ENCODE measurements at regions not wholly inside any gene's neighbourhood (a gene's known extent, or its start where the extent isn't known, plus 50 kb on each side); places are given as distances from the start of the nearest gene placed in this dataset.
A peak's percentile ranks its signal among the peaks of the same experiment; 100 is the strongest.

DNA sequence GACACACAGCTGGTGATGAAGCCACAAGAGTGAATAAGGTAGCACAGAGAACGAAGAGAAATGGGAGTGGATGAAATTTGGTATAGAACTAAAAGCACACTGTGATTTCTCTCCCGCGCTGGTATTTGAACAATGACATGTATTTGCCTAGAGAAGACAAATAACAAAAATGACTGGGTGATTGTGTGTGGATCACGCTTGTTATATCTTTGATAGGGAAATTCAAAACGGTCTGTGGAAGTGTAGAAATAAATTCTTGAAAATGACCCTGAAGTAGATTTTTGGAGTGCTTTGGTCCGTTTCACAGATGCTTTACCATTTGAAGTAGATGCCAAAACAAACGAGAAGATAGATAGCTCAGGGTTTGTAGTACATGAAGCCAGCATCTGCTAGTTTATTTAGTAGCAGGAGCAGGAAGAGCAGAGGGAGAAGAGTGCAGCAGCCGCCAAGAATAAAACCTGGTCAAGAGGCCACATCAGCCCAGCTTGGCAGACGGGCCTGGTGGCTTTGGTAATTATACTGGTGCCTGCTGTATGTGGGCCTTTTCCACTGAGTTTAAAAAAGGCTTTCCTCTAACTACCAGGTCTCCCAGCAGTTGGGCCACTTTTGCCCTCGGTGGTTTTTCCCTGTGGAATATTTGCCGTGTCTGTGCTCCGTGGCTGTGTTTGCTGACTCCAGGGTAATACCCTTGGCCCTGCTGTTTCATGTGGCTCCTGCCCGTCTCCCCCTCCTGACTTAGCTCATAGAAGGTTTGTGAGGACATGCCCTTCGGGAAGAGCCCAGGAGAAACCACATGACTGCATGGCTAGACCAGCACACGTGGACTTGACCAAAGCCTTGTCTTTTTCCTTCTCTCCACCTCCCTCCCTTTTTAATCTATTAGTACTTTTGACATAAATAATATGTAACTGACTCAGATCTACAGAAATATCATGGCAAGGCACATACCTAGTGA is 294.0 kb downstream of the SOX4 start:
- no peak for DNase-seq

DNA sequence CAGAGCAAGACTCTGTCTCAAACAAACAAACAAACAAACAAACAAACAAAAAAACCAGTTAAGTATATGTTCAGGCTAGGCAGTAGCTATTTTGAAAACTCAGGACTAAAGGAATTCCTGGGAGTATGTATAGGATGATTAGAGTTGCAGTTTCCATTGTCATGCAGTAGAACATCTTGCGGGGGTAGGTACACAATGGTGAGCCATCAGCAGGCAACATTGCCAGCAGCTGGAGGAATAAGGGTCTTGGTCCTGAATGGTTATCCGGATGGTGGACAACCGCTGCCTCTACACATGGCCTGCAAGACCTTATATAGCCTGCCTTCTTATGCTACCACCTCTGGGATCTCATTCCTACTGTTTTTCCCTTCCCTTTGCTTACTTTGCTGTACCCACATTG is 297.5 kb downstream of the SOX4 start:
- DNase-seq: no peak

DNA sequence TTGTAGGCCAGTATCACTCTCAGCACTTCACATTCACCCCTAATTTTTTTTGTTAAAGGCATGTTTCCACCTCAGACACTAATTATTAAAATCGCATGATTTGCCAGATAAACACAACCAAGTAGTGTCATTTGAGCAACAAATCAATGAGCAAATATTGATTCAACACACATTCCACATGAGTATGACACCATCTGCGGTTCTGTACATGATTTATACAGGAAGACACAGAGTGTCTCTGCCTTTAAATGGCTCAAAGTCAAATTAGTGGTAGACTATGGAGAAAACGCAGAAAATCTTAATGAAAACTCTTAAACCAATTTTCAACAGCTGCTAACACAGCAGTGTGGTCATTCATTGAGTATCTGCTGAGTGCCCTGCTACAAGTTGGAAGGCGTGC is 300.2 kb downstream of the SOX4 start:
- peak; percentile 41 for DNase-seq

DNA sequence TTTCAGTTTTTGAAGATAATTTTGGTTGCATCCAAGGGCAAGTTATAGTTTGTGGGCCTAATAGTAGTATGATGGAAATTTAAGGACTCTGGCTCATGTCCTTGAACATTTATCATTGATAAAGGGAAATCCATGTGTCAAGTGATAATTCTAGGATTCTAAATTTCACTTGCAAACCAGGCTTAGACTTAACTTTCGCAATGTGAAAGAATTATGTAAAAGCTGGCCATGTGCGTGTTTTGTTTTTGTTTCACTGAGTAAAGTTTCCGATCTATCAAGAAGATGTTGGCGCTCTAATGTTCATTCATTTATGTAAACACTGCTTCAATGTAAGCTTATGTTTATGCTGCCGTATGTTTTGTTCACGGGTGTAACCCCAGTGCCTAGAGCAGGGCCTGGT is 302.0 kb downstream of the SOX4 start:
- DNase-seq: no peak

DNA sequence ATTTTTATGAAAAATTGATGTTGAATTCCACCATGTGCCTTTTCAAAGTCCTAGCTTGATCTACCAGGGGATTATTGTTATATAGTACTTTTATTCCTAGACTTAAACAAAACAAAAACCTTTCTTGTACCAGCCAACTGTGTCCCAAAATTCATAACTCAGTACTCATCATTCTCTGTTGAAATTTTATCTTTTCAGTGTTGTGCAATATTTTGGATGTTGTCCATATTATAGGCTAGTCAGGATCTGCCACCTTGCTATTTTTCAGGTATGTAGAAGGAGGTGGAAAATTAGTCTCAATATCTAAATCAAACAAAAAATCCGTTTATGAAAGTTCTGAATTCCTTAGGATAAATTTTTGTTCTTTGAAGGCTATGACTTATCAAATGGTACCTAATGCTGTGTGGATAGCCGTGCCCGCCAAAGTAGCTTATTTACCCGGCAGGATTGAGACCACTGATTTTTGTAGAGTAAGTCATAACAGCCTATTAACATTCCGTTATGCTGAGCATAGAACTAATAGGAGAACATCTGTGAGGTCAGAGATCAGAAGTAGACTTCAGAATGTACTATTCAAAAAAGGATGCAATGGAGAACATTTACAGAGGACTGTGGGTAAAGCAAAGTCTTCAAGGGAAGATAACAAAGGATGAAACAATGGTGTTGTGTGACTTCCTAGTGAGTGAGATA is 304.7 kb downstream of the SOX4 start:
- DNase-seq: peak; percentile 51

DNA sequence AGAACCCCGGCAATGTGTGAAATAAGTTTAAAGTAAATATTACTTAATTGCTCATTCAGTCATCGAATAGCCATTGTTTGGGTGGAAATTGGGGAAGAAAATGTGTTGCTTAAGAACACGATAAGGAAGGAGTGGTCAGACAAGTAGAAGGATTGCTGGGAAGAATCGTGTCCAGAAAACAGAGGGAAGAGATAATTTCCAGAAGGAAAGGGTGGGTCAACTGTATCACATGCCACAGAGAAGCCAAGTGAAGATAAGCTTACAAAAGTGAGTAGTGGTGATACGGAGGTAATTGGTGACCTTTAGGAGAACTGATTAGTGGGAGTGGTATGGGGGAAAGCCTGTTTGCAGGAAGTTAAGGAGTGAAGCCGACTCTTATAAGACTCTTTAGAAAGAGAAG is 306.2 kb downstream of the SOX4 start:
- no peak for DNase-seq

DNA sequence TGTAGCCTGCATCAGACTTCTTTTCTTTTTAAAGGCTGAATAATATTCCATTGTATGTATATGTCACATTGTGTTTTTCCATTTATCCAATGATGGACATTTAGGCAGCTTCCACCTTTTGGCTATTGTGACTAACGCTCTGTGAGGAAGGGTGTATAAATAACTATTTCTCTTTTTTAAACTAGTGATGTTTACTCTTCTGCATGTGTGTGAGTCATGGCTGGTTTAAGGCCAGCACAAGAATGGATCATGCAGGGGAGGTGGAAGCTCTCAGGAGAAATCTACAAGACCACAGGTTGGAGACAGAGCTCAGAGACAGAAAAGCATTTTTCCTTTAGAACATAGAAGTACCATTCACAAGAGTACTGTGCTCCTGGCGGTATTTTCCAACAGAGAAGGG is 307.2 kb downstream of the SOX4 start:
- DNase-seq: peak; percentile 55

DNA sequence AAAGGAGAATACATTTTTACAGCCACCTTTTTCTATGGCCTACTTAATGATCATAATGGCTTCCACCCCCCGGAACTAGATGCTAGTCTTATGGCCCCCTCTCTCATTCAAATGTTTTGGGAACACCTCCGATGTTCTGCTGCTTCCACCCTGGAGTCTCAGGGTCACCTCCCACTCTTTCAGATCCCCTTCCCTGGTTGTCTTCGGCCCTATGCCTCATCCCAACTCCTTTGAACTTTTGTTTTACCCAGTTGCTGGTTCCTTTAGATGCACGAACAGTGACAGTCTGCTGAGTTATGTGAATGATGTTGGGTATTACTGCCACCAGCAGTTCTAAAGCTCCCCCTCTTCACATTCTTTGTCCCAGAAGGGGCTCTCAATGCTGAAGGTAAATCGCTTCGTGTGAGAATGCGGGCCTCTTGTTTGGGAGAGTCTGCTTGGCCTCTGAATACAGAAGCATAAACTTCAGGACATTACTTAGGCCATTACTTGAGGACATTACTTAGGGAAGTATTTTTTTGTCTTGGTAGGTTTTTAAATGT is 309.1 kb downstream of the SOX4 start:
- no peak for DNase-seq

DNA sequence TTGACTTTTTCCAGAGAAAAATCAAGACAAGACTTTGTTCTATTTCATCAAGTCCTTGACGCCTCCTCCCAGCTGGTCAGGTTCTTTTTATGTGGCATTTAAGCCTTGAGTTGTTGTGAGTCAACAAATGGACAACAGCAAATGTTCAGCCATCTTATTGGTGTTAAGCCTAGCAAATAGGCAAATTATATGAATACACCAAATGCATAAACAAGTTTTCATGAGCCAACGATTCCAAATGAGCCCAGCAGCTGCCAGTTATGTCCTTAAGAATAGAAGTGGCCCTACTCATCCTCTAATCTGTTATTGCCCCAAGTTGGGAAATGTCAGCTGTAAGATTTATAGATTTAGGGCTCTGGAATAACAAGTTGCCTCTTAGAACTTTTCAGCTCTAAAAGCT is 312.0 kb downstream of the SOX4 start:
- no peak for DNase-seq

DNA sequence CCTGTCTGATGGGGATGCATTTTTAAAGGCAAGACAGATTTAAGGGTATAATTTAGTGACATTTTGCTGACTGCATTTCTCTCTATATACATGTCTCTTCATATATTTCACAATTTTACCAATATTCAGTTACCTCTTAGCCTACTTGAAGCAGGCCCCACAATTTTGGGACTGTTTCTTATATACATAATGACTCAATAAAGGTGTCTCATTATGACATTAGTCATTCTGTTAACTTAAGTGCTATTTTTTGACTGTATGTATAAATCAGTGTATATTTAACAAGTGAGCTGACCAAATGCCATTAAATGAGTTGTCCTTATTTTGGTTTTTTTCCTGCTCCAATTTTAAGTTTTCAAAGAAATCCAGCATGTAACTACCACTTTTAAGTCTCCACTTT is 313.3 kb downstream of the SOX4 start:
- DNase-seq: no peak

DNA sequence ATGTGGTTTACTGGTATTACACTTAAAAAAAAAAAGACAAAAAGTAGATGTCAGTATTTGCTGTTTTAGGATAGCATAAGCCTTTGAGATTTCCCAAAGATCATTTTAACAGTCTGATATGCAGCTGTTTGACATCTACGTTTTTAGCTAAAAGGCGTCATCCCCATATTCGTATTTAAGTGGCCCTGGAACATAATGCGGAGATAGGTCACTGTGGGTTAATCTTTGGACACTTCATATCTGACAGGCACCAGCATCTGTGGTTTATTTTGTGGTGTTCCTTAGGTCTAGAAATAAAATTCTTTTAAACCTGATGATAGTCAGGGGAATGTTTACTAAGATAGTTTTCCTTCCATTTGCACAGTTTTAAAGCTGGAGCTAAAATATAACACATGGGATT is 313.7 kb downstream of the SOX4 start:
- no peak for DNase-seq

DNA sequence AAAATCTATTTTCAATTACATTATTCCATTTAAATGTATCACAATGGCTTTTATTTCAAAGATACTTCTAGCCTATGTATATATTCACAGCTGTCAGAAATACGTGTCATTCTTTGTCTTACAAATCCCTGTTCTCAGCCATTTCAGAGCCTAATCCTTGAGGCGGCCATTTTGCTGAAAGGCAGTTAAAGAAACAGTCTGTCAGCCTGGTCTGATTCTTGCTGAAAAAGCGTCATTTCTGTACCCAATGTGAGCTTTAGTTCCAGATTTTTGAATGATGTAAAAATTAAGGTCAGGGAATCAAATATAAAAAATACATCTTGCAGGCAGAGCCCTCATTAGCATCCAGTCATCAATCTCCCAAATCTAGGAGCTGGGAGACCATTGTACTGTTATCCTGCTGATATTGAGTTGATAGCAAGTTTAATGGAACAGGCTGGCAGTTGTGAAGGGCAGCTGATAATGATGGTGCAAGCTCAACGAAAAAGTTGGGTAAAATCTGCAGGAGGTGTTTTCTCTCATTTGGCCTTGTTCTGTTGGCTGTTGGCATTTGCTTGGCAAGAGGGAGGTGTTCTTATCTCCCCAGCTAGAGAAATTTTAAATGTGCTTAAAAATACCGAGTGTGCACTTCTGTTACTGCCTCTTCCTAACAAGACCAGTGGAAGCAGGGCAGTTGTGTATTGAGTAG is 314.8 kb downstream of the SOX4 start:
- DNase-seq: no peak

DNA sequence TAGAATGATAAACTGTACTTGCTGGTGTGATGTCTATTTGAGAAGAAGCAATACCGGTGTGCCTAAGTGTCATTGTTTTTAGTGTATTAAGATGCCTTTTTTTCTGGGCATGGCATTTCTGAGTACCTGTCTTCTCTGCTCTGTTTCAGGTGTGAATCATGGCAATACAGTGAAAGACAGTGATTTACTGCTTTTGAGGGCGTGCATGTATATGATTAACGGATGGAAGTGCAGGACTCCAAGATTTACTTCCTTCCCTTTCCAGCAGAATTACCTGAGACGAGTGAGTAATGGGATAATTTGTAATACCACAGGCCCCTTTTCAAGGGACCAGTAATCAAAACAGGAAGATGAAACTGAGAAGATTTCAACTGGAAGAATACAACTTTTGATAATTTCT is 315.8 kb downstream of the SOX4 start:
- DNase-seq: no peak

DNA sequence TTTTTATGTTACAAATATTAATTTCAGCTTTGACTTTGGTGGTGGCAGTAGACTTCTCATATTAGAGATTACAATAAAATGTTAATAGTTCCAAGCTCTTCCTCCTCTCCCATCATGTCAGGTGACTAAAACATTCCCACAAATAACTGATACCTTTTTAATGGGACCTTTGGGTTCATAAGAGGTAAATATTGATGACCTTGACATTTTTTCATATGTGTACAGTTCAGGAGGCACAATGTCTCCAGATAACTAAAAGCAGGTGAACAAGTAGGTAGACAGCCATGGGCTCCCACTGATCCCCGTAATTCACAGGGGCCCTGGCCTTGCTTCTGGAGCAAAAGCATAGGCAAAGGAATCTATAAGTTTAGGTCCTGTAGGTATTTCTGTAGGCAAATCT is 317.7 kb downstream of the SOX4 start:
- DNase-seq: no peak

DNA sequence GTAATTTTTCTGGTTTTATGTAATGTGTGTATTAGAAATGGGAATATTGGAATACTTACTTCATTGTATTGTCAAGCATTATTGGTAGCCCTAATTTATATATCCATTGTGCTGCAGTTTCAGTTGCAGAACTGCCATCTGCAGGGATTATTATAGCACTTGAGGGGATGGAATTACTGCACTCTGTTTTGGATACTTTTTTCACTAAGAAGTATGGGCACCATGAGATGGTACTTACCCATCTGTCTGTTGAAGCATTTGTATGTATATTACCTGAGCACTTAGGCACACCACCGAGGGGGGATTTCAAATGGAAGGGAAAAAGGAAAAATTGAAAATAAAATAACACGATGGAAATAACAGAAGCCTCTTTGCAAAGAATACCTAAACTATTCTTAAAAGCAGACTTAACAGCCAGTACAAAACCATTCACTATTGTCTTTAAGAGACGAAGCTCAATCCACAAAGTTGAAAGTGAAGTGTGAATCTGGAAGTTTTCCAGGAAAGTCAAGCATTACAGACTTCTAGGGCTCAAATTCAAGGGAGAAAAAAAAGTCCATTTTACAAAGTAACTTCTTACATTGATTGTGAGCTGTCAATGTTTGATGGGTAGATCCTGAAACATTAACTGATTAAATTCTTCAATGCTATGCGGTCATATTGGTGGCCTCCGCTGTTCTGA is 318.7 kb downstream of the SOX4 start:
- DNase-seq: no peak

DNA sequence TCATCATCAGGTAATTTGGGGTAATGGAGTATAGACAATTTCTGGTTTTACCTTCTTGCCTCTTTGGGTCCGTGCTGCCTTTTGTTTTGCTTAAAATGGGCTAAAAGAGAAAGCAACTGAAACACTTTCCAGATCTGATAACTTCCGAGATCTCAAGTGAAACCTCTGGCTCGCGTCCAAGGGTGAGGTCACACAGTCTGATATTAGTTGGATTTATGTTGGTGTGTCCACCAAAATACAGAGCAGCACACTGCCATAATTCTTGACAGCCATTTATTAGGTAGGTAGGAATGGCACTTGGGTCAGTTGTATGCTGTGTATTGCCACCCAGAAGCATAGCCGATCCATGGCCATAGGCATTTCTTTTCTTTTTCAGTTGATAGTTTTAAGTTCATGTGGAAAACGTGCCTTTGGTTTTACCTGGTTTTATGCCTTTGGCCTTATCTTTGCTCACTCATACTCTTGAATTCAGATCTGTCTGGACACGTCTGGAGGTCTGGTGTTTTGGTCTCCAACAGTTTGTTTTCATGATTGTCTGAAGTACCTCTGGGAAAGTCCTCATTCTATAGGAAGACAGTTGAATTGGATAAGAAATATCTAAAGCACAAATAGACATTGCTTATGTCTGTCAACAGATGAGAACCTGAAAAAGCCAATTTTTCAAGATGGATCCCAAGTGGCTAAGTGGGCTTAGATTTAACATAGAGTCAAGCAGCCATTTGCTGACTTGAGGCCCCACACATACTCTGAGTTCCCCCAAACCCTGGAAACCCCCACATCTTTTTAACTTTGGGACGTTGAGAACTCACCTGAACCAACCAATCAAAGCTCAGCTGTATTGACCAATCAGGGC is 320.8 kb downstream of the SOX4 start:
- no peak for DNase-seq

DNA sequence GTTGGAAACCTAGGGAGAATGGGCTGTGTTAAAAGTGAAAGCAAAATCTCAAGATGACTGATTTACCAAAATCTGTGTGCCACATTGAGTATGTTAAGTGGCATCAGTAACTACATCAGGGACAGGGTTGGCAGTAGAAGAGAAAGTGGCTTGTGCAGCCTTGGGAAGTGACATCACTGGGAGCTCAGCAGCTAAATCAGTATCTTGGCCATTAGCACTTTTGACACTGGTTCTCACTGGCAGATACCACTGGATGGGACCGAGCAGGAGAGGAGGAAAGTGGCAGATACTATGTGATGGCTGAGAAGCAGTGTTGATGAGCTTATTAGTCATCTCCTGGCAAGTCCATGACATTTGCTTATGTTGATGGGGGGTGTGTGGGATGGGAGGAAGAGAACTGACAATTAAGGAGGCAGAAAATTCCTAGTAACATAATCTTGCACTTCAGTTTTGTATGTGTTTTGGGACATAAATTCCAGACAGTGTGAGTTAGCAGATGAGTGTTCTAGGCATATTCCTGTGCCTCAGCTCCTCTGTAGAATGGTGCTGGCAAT is 322.2 kb downstream of the SOX4 start:
- DNase-seq: peak; percentile 86

DNA sequence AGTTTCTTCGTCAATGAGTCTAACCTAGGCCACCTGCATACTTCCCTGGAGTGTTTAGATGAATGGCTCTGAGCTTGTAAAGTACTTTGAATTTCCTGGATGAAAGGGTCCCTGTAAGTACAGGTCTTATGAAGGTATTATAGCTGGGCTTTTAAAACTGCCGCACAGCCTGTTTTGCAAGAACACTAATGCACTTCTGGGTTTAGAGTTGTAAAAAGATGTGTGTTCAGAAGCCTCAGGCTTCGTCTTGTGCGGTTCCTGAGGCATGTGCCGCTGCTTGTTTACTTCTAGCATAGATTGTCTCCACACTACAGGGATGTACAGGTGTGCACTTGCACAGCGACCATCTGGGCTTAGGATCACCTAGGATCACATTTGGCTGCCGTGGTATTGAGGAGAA is 324.5 kb downstream of the SOX4 start:
- no peak for DNase-seq

DNA sequence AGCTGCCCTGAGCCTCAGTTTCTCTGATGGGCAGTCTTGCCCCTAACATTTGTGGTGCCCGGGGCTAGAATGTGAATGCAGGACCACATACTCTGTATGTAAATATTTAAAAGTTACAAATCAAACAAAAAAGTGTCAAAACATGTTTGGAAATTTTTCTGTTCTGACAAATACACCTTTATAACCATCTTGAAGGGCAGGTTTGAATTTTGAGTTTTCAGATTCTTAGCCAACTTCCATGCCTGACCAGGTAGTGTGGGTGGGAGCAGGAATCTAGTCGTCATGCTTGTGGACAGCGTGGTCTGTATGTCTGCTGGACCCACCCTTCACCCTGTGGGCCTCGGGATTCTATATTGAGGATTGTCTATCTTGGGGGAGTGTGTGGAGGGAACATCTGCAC is 325.1 kb downstream of the SOX4 start:
- no peak for DNase-seq

DNA sequence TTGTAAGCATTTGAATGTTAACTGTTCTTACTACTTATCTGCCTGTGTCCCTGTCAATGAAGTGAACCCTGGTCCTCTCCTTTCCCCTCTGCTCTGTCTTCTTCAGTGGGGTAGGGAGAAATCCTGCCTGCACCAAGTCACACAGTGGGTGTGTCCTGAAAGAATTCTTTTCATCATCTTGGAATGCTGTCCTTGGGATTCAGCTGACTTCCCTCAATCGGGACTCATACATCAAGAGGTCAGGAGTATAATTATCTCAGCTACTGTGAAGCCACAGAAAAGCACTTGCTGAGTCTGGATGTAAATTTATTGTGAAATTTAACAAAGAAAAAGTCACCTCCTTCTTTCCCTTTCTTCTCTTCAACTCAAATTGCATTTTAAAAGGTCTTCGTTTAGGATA is 328.5 kb downstream of the SOX4 start:
- DNase-seq: peak; percentile 65

DNA sequence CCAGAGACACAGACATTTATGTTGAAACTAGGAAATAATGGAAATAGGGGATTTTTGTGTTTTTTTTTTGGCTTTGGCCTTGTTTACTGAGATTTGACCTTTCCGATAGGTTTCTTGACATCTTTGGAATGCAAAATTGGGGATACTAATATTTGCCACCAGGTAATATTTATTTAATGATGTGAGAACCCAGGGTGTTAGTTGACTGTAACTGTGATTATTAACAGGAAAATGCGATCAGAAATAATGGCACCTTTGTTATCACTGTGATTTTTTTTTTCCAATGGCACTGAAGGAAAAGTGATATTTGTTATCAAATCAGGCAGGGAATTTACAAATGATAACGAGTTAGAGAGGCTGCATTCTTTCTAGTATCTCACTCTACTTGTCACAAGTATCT is 330.5 kb downstream of the SOX4 start:
- DNase-seq: no peak

DNA sequence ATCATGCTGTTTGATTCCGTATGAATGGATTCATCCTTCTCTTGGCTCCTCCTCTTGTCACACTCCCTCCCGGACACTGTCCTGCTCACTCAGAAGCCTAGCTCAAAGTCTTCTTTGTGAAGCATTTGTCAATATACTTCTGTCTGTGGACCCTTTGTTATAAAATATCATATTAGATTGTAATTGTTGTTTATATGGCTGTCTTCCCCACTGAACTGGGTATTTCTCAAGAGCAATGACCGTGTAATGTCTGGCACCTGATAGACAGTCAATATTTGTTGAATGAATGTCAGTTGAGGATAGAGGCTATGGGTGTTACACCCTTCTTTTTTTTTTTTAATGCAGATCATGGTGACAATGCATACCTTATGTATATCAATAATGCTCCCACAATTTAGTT is 335.3 kb downstream of the SOX4 start:
- no peak for DNase-seq
